MM.1S (cell line): ENCODE measurements at regions not wholly inside any gene's neighbourhood (a gene's known extent, or its start where the extent isn't known, plus 50 kb on each side); places are given as distances from the start of the nearest gene placed in this dataset.
"Not testable (repeated sequence)": the region's sequence is repeated elsewhere in the genome, so short reads cannot be mapped to it uniquely, and the experiment has no call there.

Experiments used
- DNase-seq: peaks from one replicate; pipeline ENCODE4 v3.0.0-alpha.2; 2015
- H2AFZ ChIP-seq: fragments of 300-600 bp; sonication (generic); 2 replicates; pipeline ENCODE4 v1.6.0; 2016; ENCODE audit warnings: antibody characterized with exemption, low read length
- H3F3A ChIP-seq: fragments of 300-600 bp; sonication (generic); 2 replicates; pipeline ENCODE4 v1.6.1; 2016; ENCODE audit warnings: mild to moderate bottlenecking, antibody characterized with exemption, low read length, moderate library complexity, mixed read lengths; ENCODE audit not compliant: insufficient read depth
- H3K27ac ChIP-seq: fragments of 300-600 bp; sonication (generic); 2 replicates; pipeline ENCODE4 v1.5.1; 2016; ENCODE audit warnings: mild to moderate bottlenecking, low read length
- H3K27me3 ChIP-seq: fragments of 300-600 bp; sonication (generic); replicated peaks from 2 replicates; pipeline ENCODE4 v1.6.0; 2016; ENCODE audit warnings: low read length; ENCODE audit not compliant: insufficient read depth
- H3K36me3 ChIP-seq: fragments of 300-600 bp; sonication (generic); replicated peaks from 2 replicates; pipeline ENCODE4 v1.6.1; 2016; ENCODE audit warnings: mild to moderate bottlenecking, low read length, mixed read lengths; ENCODE audit not compliant: insufficient read depth
- H3K4me1 ChIP-seq: fragments of 300-600 bp; sonication (generic); 2 replicates; pipeline ENCODE4 v1.6.1; 2016; ENCODE audit warnings: low read length, mixed read lengths
- H3K4me2 ChIP-seq: fragments of 300-600 bp; sonication (generic); 2 replicates; pipeline ENCODE4 v1.6.0; 2016; ENCODE audit warnings: low read depth, low read length
- H3K4me3 ChIP-seq: fragments of 300-600 bp; sonication (generic); 2 replicates; pipeline ENCODE4 v1.5.1; 2016; ENCODE audit warnings: low read length, mixed read lengths
- H3K79me2 ChIP-seq: fragments of 300-600 bp; sonication (generic); 2 replicates; pipeline ENCODE4 v1.6.1; 2016; ENCODE audit warnings: mixed run types, low read length, mixed read lengths
- H3K9ac ChIP-seq: fragments of 300-600 bp; sonication (generic); 2 replicates; pipeline ENCODE4 v1.6.1; 2016; ENCODE audit warnings: low read length, mixed read lengths
- H3K9me2 ChIP-seq: fragments of 300-600 bp; sonication (generic); replicated peaks from 2 replicates; pipeline ENCODE4 v1.6.1; 2016; ENCODE audit warnings: mild to moderate bottlenecking, low read length, mixed read lengths; ENCODE audit not compliant: insufficient read depth
- H3K9me3 ChIP-seq: fragments of 300-600 bp; sonication (generic); replicated peaks from 2 replicates; pipeline ENCODE4 v1.6.1; 2016; ENCODE audit warnings: mild to moderate bottlenecking, low read length, mixed read lengths; ENCODE audit not compliant: insufficient read depth
- H4K20me1 ChIP-seq: fragments of 300-600 bp; sonication (generic); 2 replicates; pipeline ENCODE4 v1.6.1; 2016; ENCODE audit warnings: mild to moderate bottlenecking, low read length, moderate library complexity, mixed read lengths; ENCODE audit not compliant: insufficient read depth

DNA sequence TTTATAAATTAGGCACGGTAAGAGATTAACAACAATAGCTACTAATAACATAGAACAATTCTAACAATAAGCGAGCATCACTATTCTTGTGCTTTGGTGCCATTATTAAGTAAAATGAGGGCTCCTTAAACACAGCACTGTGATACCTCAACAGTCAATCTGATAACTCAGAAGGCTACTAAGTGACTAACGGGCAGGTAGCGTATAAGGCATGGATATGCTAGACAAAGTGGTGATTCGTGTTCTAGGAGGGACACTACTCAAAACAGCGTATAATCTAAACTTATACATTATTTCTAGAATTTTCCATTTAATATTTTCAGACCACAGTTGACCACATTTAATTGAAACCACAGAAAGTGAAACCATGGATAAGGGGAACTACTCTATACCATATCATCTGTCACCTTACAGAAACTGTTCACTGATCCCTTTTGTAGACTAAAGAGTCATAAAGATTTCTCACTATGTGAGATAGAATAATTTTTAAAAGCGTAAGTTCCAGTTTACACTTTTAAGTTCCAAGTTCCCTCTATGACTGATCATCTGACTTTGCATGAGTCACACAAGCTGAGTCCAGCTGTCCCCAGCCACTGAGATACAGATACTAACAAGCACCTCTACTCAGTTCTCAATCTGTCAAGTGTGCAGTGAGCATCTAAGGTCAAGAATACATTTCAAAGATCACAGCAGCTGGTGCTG is 181.9 kb downstream of the SPATA31A6 start:
- not testable (repeated sequence) for H3K4me3 ChIP-seq, H3K4me1 ChIP-seq, H3K9me3 ChIP-seq, H2AFZ ChIP-seq, H3K9ac ChIP-seq, H3K79me2 ChIP-seq, DNase-seq, H3K9me2 ChIP-seq, H4K20me1 ChIP-seq, H3K4me2 ChIP-seq, H3K36me3 ChIP-seq, H3F3A ChIP-seq, H3K27me3 ChIP-seq, H3K27ac ChIP-seq

DNA sequence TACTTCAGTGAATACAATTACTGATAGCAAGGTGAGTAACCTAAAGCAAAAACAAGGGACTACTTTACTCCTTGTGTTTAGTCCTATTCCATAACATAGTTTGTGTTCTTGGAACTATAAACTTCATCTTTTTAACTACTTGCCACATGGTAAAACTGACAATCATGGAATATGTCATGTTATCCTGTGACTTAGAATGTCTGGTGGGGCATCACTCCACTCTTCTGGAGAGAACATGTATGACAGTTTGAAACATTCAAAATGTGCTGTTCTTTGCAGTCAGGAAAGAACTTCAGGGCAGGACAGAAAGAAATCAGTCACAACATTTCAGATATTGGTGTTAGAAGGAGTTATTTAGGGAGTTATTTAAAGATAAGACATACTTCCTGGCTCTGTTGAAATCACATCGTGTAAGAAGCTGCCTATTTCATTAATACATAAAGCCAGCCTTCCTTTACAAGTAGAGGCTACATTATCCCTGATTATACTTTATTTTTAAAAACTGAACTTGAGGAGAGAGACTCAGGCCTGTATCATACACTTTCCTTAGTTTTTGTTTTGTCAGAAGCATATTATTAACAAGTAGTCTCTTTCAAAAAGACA is 184.9 kb downstream of the SPATA31A6 start:
- not testable (repeated sequence) for H3K36me3 ChIP-seq, H3K9ac ChIP-seq, H3K27me3 ChIP-seq, H3F3A ChIP-seq, H4K20me1 ChIP-seq, H3K4me3 ChIP-seq, H3K4me1 ChIP-seq, H3K79me2 ChIP-seq, H3K9me2 ChIP-seq, DNase-seq, H3K9me3 ChIP-seq, H3K27ac ChIP-seq, H2AFZ ChIP-seq, H3K4me2 ChIP-seq

- H3K27me3 ChIP-seq, H3K79me2 ChIP-seq, H3K9me2 ChIP-seq, H4K20me1 ChIP-seq, H3K36me3 ChIP-seq, H3K27ac ChIP-seq, H3F3A ChIP-seq, H3K9me3 ChIP-seq, H3K4me3 ChIP-seq, H2AFZ ChIP-seq, DNase-seq, H3K4me1 ChIP-seq, H3K9ac ChIP-seq, H3K4me2 ChIP-seq: not testable (repeated sequence)
Observed at GRCh38 chr9:42370172-42370571, 186.7 kb downstream of the SPATA31A6 start.

DNA sequence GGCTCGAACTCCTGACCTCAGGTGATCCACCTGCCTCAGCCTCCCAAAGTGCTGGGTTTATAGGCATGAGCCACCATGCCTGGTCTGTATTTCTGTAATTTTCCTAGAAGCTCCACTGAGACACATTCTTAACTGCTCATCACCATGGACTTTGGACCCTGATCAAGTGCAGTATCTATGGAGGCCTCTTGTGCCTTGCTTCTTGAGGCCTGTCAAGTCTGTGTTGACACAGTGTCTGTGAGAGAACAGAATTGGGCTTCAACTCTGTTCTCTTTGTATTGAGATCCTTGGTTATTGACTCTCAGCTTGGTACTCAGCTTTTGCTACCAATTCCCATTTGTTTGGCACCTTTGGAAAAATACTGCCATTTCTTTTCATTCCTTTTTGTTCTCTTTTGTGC is 188.0 kb downstream of the SPATA31A6 start:
- DNase-seq, H3K4me1 ChIP-seq, H3K4me2 ChIP-seq, H3K36me3 ChIP-seq, H3K9me2 ChIP-seq, H3K79me2 ChIP-seq, H3F3A ChIP-seq, H3K4me3 ChIP-seq, H3K9me3 ChIP-seq, H4K20me1 ChIP-seq, H3K27ac ChIP-seq, H3K27me3 ChIP-seq, H3K9ac ChIP-seq, H2AFZ ChIP-seq: not testable (repeated sequence)

GRCh38 chr9:42377530-42378417 is 194.3 kb downstream of the SPATA31A6 start:
- H3K4me1 ChIP-seq, H3K27me3 ChIP-seq, H4K20me1 ChIP-seq, DNase-seq, H3K36me3 ChIP-seq, H3K27ac ChIP-seq, H3F3A ChIP-seq, H3K4me3 ChIP-seq, H3K79me2 ChIP-seq, H3K9ac ChIP-seq, H3K4me2 ChIP-seq, H3K9me3 ChIP-seq, H2AFZ ChIP-seq, H3K9me2 ChIP-seq: not testable (repeated sequence)
